IMR-90 (cell line): ENCODE measurements at regions not wholly inside any gene's neighbourhood (a gene's known extent, or its start where the extent isn't known, plus 50 kb on each side); places are given as distances from the start of the nearest gene placed in this dataset.
"Not testable (repeated sequence)": the region's sequence is repeated elsewhere in the genome, so short reads cannot be mapped to it uniquely, and the experiment has no call there.

Experiments
- BHLHE40 ChIP-seq: fragments of 150-350 bp; IDR thresholded peaks from 2 replicates; pipeline ENCODE4 v1.6.1; 2016; ENCODE audit warnings: mild to moderate bottlenecking, low read depth, low read length
- CEBPB ChIP-seq: IDR thresholded peaks from 2 replicates; pipeline ENCODE4 v1.6.1; 2012; ENCODE audit warnings: low read depth, low read length, improper control_type of control experiment
- CHD1 ChIP-seq: IDR thresholded peaks from 2 replicates; pipeline ENCODE4 v1.6.1; 2012; ENCODE audit warnings: low read depth, low read length, improper control_type of control experiment
- CTCF ChIP-seq: conservative IDR thresholded peaks from 2 replicates; pipeline ENCODE4 v1.5.1; 2012; ENCODE audit warnings: mild to moderate bottlenecking, low read depth, low read length, improper control_type of control experiment
- FOS ChIP-seq: fragments of 150-350 bp; IDR thresholded peaks from 2 replicates; pipeline ENCODE4 v1.6.1; 2016; ENCODE audit warnings: low read depth, low read length
- MAFK ChIP-seq: IDR thresholded peaks from 2 replicates; pipeline ENCODE4 v1.6.1; 2012; ENCODE audit warnings: low read depth, low read length, improper control_type of control experiment
- MAZ ChIP-seq: IDR thresholded peaks from 2 replicates; pipeline ENCODE4 v1.6.1; 2012; ENCODE audit warnings: low read depth, mild to moderate bottlenecking, low read length, improper control_type of control experiment, moderate library complexity, borderline replicate concordance
- MXI1 ChIP-seq: IDR thresholded peaks from 2 replicates; pipeline ENCODE4 v1.6.1; 2012; ENCODE audit warnings: low read depth, mild to moderate bottlenecking, low read length, moderate library complexity, borderline replicate concordance
- POLR2A ChIP-seq: IDR thresholded peaks from 2 replicates; pipeline ENCODE4 v1.6.1; 2012; ENCODE audit warnings: mild to moderate bottlenecking, low read depth, low read length
- RAD21 ChIP-seq: IDR thresholded peaks from 2 replicates; pipeline ENCODE4 v1.6.1; 2012; ENCODE audit warnings: low read length, improper control_type of control experiment

DNA sequence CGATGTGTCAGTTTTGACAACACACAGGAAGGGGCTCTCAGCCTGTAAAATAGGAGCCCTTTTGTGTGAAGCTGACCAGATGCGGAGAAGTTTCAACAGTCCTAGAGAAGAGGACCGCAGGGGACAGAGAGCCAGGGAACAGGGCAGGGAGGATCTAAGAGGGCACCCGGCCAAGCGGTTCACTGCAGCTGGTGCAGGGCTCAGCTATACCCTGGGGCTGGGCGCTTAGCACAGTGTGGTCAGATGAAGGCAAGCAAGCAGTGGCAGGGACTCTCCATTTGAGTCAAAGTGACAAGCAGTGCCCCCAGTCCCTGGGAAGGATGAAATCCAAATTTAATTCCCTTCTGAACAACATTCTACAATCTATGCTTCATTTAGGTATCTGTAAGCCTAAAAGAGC, 88.9 kb upstream of the PLGLB2 start:
- not testable (repeated sequence) for TF ChIP-seq CEBPB, MAFK, CTCF, POLR2A, CHD1, RAD21, FOS, MXI1, MAZ, BHLHE40
